HG03025 (cell line): ENCODE measurements at regions not wholly inside any gene's neighbourhood (a gene's known extent, or its start where the extent isn't known, plus 50 kb on each side); places are given as distances from the start of the nearest gene placed in this dataset.
"Not testable (repeated sequence)": the region's sequence is repeated elsewhere in the genome, so short reads cannot be mapped to it uniquely, and the experiment has no call there.

Experiments
- ATAC-seq: cut with Tn5 transposase; IDR thresholded peaks from one replicate; pipeline ENCODE4 v1.9.1; 2021; ENCODE audit warnings: mild to moderate bottlenecking, moderate library complexity; ENCODE audit not compliant: unreplicated experiment, low FRiP score

DNA sequence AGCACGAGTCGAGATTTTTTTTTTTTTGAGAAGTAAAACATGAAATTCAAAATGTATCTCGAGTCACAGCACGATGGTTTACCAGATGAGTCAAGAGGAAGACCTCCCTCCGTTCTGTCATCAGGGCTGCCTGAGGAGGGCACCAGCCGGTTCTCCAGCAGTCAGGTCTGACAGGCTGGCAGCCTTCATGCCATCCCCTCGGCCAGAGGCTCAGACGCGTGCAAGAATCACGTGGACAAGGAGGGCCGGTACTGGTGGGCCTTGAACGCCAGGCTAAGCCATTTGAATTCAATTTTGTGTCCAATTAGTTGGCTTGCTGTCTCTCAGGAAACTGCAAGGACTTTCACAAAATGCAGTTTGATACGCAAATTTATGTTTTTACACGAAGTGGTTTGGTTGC, 1412.2 kb downstream of the BRD1 start:
- no peak for ATAC-seq

DNA sequence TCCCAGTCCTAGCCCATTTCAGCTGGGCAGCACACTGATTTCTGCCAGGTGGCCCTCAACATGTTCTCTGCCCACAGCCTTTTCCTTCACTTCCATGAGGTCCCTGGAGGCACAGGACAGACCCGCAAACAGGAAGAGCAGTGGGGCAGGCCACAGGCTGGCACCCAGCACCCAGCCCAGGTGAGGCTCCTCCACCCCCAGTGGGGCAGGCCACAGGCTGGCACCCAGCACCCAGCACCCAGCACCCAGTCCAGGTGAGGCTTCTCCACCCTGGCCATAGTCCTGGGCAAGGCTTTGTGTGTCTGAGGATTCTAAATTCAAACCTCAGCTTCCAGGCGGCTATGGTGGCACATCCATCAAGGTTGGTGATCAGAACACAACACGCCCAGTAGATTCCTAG, 1413.0 kb downstream of the BRD1 start:
- ATAC-seq = no peak

GRCh38 chr22:48412931-48413330, 1414.7 kb downstream of the BRD1 start:
- not testable (repeated sequence) for ATAC-seq

DNA sequence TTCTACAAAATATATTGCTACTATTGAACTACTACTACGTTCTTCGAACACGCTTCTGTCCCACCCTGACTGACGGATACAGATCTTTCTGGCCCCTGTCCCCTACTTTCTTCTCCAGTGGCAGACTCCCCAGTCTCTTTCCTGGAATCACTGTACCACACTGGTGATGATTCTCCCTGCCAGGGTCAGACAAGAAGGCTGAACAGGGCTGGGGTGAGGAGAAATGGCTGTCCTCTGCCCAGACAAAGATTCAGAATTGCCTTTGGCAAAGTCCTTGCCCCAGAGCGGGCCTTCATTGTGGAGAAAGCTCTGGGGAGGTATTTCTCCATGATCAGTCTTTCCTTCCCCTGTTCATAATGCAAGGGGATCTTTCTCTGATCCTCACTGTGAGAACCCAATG, 1417.1 kb downstream of the BRD1 start:
- ATAC-seq = no peak

DNA sequence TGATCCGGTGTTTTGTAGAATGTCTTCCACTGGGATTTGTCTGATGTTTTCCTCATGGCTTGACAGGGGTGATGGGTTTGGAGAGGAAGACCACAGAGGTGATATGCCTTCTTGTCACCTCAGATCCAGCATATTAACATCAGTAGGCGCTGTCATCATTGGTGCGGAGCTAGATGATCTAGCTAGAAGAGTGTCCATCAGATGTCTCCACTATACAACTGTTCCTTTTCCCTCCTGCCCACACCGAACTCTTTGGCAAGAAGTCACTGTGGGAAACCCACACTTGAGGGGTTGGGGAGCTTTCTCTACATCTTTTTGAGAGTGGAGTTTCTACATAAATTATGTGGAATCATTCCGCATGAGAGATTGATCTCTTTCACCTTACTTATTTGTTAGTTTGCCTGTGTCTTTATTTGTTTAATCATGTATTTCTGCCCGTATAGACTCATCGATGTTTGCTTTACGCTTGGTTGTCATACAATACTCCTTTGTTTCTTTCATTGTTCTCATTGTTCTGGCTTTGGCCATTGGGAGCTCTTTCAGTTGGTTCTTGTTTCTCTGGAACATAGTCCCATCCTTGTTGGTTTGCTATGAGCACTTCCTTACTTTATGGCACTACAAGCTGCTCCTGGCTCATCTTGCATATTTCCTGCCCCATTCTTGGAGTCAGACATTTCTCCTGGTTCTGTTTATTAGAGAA, 1420.3 kb downstream of the BRD1 start:
- no peak for ATAC-seq

DNA sequence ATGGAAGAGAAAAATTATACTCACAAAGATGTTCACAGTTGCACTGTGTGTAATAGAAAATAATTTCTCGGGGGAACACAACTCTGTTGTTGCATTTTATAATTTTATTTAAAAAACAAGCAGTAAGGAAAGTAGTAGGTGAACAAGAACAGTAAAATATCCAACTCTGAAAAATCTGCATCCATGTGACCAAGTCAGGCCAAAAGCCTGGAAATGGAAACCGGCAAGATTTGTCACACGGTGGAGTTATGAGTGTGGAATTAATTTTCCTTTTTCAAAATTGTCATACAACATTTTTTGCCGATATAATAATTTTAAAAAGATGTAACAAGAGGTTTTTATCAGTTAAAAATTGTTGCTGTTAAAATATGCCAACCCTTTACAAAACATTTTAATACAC, 1421.5 kb downstream of the BRD1 start:
- ATAC-seq = no peak

- no peak for ATAC-seq
Observed at GRCh38 chr22:48405741-48406140, 1421.9 kb downstream of the BRD1 start.

GRCh38 chr22:48404801-48405447, 1422.7 kb downstream of the BRD1 start:
- no peak for ATAC-seq

- no peak for ATAC-seq
Observed at GRCh38 chr22:48403521-48404403, 1423.9 kb downstream of the BRD1 start.

DNA sequence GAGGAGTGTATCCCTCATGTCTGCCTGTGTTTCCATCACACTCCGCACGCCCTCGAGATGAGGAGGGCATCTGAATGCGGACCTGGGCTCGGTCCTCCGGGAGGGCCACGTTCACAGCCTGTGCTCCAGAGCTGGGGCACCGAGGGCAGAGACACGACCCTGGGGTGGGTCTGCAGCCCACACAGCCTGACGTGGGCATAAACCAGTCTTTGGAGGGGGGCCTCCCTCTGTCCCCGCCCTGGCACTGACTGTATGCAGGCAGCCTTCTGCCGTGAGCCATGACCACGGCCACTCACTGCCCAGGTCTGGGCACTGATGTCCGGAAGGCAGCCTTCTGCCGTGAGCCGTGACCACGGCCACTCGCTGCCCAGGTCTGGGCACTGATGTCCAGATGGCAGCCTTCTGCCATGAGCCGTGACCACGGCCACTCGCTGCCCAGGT, 1425.1 kb downstream of the BRD1 start:
- ATAC-seq = no peak

GRCh38 chr22:48401523-48401922, 1426.2 kb downstream of the BRD1 start:
- ATAC-seq = not testable (repeated sequence)

GRCh38 chr22:48398181-48398905, 1429.3 kb downstream of the BRD1 start:
- ATAC-seq = no peak

- ATAC-seq = no peak
Observed at GRCh38 chr22:48397531-48398180, 1430.0 kb downstream of the BRD1 start.

GRCh38 chr22:48396785-48397530, 1430.7 kb downstream of the BRD1 start:
- ATAC-seq = no peak

DNA sequence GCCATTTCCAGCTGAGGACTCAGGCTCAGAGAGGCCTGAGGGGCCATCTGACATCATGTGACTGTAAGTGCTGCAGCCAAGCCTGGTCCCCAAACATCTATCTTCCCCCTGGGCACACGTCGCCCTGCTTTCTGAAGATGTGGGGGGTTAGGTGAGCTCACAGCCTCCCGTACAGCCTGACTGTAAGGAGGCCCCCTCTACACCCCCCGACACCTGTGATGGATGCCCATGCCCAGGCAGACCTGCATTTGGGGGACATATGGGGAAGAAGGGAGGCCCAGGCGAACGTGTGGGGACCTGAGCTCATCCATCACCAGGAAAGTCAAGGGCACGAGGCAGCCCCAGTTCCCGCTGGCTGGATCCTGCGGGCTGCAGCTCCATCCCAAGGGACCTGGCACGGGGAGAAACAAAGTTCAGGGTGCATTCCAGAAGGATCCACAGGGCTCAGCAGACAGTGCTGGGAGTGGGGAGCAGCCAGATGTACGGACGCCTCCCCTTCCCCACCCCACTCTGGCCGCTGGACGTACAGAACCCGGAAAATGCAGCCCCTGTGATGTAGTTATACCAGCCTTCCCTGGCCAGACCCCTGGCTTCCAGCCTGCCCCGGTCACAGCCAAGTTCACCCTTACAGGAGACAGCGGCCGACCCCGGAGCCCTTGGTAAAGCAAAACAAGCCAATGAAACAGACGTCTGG, 1431.4 kb downstream of the BRD1 start:
- no peak for ATAC-seq

- ATAC-seq = no peak
Observed at GRCh38 chr22:48395201-48395600, 1432.5 kb downstream of the BRD1 start.

GRCh38 chr22:48394787-48395186, 1432.9 kb downstream of the BRD1 start:
- no peak for ATAC-seq

DNA sequence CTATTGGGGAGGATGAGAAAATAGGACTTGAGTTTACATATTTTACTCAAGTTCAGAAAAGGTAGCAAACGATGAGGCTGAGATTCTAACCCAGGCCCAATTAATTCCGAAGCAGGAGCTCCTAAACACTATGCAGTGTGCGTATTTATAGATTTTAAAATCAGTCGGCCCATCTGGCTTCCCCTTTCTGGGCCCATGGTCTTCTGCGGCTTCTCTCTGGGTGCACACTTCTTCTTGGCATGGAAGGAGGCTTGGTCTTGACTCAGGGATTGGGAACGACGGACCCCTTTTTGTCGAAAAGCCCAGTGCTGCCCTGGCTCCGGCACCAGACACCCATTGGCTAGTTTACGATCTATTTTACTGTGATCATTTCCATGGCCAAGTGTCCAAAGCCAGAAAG, 1433.8 kb downstream of the BRD1 start:
- ATAC-seq = no peak

- no peak for ATAC-seq
Observed at GRCh38 chr22:48393041-48393370, 1434.7 kb downstream of the BRD1 start.
